ENCODE measurements at regions not wholly inside any gene's neighbourhood (a gene's known extent, or its start where the extent isn't known, plus 50 kb on each side); places are given as distances from the start of the nearest gene placed in this dataset.

GRCh38 chr1:60972841-60973364 lies 109.5 kb upstream of the NFIA start:
- TF ChIP-seq, protein P1, sequence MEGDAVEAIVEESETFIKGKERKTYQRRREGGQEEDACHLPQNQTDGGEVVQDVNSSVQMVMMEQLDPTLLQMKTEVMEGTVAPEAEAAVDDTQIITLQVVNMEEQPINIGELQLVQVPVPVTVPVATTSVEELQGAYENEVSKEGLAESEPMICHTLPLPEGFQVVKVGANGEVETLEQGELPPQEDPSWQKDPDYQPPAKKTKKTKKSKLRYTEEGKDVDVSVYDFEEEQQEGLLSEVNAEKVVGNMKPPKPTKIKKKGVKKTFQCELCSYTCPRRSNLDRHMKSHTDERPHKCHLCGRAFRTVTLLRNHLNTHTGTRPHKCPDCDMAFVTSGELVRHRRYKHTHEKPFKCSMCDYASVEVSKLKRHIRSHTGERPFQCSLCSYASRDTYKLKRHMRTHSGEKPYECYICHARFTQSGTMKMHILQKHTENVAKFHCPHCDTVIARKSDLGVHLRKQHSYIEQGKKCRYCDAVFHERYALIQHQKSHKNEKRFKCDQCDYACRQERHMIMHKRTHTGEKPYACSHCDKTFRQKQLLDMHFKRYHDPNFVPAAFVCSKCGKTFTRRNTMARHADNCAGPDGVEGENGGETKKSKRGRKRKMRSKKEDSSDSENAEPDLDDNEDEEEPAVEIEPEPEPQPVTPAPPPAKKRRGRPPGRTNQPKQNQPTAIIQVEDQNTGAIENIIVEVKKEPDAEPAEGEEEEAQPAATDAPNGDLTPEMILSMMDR (IDR thresholded peaks at IDR 0.05): no peak
- TF ChIP-seq POLR2A (IDR thresholded peaks at IDR 0.05): no peak

Measured in thyroid gland (tissue), 4 donors.